ENCODE measurements at regions not wholly inside any gene's neighbourhood (a gene's known extent, or its start where the extent isn't known, plus 50 kb on each side); places are given as distances from the start of the nearest gene placed in this dataset.

DNA sequence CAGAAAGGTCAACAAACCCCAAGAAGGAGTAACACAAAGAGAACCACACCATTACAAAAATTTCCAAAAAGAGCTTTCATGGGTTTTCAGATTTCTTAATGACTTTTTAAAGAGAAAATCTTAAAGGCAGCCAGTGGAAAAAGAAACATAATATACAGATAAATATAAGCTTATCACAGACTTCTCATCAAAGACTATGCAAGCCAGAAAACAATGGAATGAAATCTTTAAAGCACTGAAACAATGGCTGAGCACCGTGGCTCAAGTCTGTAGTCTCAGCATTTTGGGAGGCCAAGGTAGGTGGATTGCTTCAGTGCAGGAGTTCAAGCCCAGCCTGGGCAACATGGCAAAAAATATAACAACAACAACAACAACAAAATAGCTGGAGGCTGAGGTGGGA is 237.4 kb downstream of the CYP26B1 start (continued):
- TF ChIP-seq SRF (IDR thresholded peaks at IDR 0.05; ENCODE audit: low read depth, low read length) = no peak
- no peak for TF ChIP-seq FOSL1 (IDR thresholded peaks at IDR 0.05; ENCODE audit: insufficient read depth, low read depth, low read length)
- no peak for TF ChIP-seq POLR2A (IDR thresholded peaks at IDR 0.05; ENCODE audit: control extremely low read depth in 1 of 2, low read depth in 2 of 2, low read length in 2 of 2)
